ENCODE measurements at regions not wholly inside any gene's neighbourhood (a gene's known extent, or its start where the extent isn't known, plus 50 kb on each side); places are given as distances from the start of the nearest gene placed in this dataset.
"Not testable (repeated sequence)": the region's sequence is repeated elsewhere in the genome, so short reads cannot be mapped to it uniquely, and the experiment has no call there.

DNA sequence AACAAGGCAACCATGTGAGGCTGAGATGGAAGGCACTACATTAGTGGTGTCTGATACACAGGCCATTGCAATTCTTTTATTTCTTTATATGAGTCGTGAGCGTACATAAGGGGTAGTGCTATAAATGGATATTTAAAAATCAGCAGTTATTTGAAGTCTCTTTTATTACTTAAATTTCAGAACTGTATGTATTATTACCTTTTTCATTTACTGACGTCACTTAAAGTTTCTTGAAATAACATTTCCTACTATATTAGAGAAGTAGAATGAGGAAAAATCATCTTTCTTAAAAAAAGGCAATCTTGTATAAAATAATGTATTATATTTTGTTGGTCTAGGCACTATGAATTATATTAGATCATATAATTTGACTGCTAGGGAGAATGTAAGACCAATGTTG lies 280.9 kb upstream of the CYLC2 start:
- H3K4me3 ChIP-seq: no peak overlapping the region
- TF ChIP-seq, protein P1, sequence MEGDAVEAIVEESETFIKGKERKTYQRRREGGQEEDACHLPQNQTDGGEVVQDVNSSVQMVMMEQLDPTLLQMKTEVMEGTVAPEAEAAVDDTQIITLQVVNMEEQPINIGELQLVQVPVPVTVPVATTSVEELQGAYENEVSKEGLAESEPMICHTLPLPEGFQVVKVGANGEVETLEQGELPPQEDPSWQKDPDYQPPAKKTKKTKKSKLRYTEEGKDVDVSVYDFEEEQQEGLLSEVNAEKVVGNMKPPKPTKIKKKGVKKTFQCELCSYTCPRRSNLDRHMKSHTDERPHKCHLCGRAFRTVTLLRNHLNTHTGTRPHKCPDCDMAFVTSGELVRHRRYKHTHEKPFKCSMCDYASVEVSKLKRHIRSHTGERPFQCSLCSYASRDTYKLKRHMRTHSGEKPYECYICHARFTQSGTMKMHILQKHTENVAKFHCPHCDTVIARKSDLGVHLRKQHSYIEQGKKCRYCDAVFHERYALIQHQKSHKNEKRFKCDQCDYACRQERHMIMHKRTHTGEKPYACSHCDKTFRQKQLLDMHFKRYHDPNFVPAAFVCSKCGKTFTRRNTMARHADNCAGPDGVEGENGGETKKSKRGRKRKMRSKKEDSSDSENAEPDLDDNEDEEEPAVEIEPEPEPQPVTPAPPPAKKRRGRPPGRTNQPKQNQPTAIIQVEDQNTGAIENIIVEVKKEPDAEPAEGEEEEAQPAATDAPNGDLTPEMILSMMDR (IDR thresholded peaks at IDR 0.05): no peak
- TF ChIP-seq POLR2A (IDR thresholded peaks at IDR 0.05): no peak
- 76 to 90% (median 83%) methylated on average over 3 of the region's 3 CpGs for WGBS, 4 donors
- H3K9me3 ChIP-seq (replicated peaks in 1 of 3): no peaks in the 10 kb centered on the region
- no peak for DNase-seq
- intact Hi-C loops (cut with DNase I): no loop called here
- no peaks in the 10 kb centered on the region for H3K27me3 ChIP-seq
- H3K4me1 ChIP-seq (replicated peaks in 1 of 2): no peaks in the 10 kb centered on the region
- H3K36me3 ChIP-seq (replicated peaks in 1 of 2): no peaks in the 10 kb centered on the region
- H3K27ac ChIP-seq: no peak overlapping the region

DNA sequence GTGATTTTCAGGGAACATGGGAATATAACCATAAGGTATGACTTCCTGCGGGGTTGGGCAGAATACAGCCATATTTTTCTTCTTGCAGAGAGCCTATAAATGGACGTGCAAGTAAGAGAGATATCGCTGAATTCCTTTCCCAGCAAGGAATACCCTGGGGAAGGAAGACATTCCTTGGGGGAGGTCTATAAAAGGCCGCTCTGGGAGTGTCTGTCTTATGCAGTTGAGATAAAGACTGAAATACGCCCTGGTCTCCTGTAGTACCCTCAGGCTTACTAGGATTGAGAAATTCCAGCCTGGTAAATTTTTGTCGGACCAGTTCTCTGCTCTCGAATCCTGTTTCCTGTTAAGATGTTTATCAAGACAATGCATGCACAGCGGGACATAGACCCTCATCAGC lies 282.2 kb upstream of the CYLC2 start:
- intact Hi-C loops (cut with DNase I); H3K9me3 ChIP-seq (replicated peaks in 1 of 3); H3K4me1 ChIP-seq (replicated peaks in 1 of 2): not testable (repeated sequence)

DNA sequence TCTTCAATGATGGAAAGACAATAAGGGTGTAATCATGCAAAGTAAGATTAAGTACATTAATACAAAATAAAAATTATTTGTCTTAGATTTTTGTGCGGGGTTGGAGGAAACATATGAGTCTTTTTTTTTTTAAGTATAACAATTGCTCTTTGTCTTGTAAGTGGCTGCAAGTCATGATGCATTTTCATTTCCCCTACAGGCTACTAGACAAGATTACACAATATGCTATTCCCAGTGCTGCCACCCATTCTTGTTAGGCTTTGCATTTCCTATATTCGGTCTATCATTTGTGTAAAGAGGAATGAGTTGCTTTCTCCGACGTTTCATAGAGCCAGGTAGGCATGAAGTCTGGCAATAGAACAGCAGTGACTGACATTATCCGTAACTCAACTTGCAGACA lies 294.2 kb upstream of the CYLC2 start:
- H3K9me3 ChIP-seq (replicated peaks in 1 of 3): no peaks in the 10 kb centered on the region
- intact Hi-C loops (cut with DNase I): no loop called here
- H3K36me3 ChIP-seq (replicated peaks in 1 of 2): no peaks in the 10 kb centered on the region
- no peaks in the 10 kb centered on the region for H3K27me3 ChIP-seq
- H3K4me1 ChIP-seq (replicated peaks in 1 of 2): no peaks in the 10 kb centered on the region
- 57 to 78% (median 66%) methylated on average over 5 of the region's 5 CpGs for WGBS, 4 donors
- H3K4me3 ChIP-seq: no peak overlapping the region
- no peak for TF ChIP-seq POLR2A (IDR thresholded peaks at IDR 0.05)
- TF ChIP-seq, protein P1 (IDR thresholded peaks at IDR 0.05): no peak
- no peak overlapping the region for H3K27ac ChIP-seq
- no peak for DNase-seq

More for the DNA sequence above, 282.2 kb upstream of the CYLC2 start:
- WGBS, 4 donors: 67 to 84% (median 77%) methylated on average over 8 of the region's 8 CpGs
- not testable (repeated sequence) for H3K4me3 ChIP-seq; H3K27me3 ChIP-seq; H3K27ac ChIP-seq; DNase-seq; H3K36me3 ChIP-seq (replicated peaks in 1 of 2)

DNA sequence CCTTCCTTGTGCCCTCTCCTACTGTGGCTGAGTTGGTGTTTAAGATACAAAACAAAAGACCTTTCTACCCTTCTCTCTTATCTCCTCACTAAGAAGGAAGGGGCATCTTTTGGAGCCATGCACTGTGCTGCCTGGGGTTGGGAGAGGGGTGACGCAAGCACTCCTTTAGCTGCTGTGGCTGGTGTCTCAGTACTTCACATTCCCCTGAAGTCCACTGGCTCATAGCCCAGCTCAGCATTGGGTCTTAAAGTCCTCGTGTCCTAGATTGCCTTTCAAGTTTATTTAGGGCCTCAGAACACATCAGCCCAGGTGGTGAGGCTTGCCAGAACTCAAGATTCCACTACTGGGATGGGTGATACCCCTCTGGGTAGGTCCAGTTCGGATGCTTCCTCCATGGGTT lies 325.9 kb upstream of the CYLC2 start:
- intact Hi-C loops (cut with DNase I): no loop called here
- TF ChIP-seq, protein P1 (IDR thresholded peaks at IDR 0.05): no peak
- TF ChIP-seq POLR2A (IDR thresholded peaks at IDR 0.05): no peak
- H3K36me3 ChIP-seq (replicated peaks in 1 of 2): no peaks in the 10 kb centered on the region
- no peak for DNase-seq
- H3K4me3 ChIP-seq: no peak overlapping the region
- H3K27ac ChIP-seq: no peak overlapping the region
- no peaks in the 10 kb centered on the region for H3K27me3 ChIP-seq
- no peaks in the 10 kb centered on the region for H3K4me1 ChIP-seq (replicated peaks in 1 of 2)
- WGBS, 4 donors: 57 to 68% (median 63%) methylated on average over 2 to 3 of the region's 3 CpGs
- H3K9me3 ChIP-seq (replicated peaks in 1 of 3): no peaks in the 10 kb centered on the region

DNA sequence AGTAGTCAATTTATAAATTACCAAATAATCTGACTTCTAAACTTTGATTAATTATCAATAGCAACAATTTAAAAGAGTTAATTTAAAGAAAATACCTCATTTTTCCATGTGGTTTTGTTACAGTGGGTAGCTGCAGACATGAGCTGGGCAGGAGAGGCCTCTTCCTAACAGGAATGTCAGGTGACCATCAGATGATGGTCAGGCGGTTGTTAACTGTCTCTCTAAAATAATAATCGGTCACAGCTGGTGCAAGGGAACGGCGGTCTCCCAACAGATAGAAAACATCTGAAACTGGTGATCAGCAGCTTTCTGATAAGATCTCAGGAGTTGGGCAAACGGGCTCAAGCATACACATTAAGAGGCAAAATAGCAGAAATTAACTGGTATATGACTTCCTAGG lies 342.7 kb upstream of the CYLC2 start:
- no peaks in the 10 kb centered on the region for H3K9me3 ChIP-seq (replicated peaks in 1 of 3)
- DNase-seq: no peak
- intact Hi-C loops (cut with DNase I): no loop called here
- WGBS, 4 donors: 66 to 87% (median 81%) methylated on average over 5 of the region's 5 CpGs
- H3K27me3 ChIP-seq: no peaks in the 10 kb centered on the region
- TF ChIP-seq, protein P1 (IDR thresholded peaks at IDR 0.05): no peak
- no peak for TF ChIP-seq POLR2A (IDR thresholded peaks at IDR 0.05)
- no peak overlapping the region for H3K4me3 ChIP-seq
- no peaks in the 10 kb centered on the region for H3K36me3 ChIP-seq (replicated peaks in 1 of 2)
- H3K27ac ChIP-seq: no peak overlapping the region
- no peaks in the 10 kb centered on the region for H3K4me1 ChIP-seq (replicated peaks in 1 of 2)
